ENCODE measurements at regions not wholly inside any gene's neighbourhood (a gene's known extent, or its start where the extent isn't known, plus 50 kb on each side); places are given as distances from the start of the nearest gene placed in this dataset.
"Not testable (repeated sequence)": the region's sequence is repeated elsewhere in the genome, so short reads cannot be mapped to it uniquely, and the experiment has no call there.

DNA sequence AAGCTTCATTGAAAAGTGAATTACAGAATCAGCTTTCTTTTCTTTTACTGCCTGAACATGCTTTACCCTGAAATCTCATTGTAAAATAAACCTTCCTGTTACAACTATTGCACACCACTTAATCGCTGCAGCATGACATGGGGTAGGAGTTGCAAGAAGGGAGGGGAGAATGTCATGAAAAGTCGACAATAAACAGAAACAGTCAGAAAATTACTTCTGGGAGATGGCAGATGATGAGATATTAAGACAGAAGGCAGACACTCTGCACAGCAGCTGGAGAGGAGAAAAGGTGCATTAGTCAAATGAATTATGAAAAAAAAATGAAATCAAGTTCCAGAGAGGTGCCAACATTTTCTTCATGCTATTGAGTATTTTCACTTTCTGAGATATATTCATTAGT, 287.7 kb downstream of the PCDH7 start:
- intact Hi-C loops (cut with micrococcal nuclease), result no loop called here
- H3K36me3 Mint-ChIP-seq (ENCODE audit: low read depth), result no peaks in the 10 kb centered on the region
- H3K4me1 Mint-ChIP-seq (ENCODE audit: low read depth), result no peaks in the 10 kb centered on the region
- H3K4me3 Mint-ChIP-seq, result no peak overlapping the region
- H3K27ac Mint-ChIP-seq, result no peak overlapping the region
- H3K9me3 Mint-ChIP-seq, result no peaks in the 10 kb centered on the region
- no peaks in the 10 kb centered on the region for H3K27me3 Mint-ChIP-seq

- no peaks in the 10 kb centered on the region for H3K4me1 Mint-ChIP-seq (ENCODE audit: low read depth)
- H3K27ac Mint-ChIP-seq, result no peak overlapping the region
- intact Hi-C loops (cut with micrococcal nuclease), result no loop called here
- no peaks in the 10 kb centered on the region for H3K27me3 Mint-ChIP-seq
- H3K4me3 Mint-ChIP-seq, result no peak overlapping the region
- no peaks in the 10 kb centered on the region for H3K9me3 Mint-ChIP-seq
- H3K36me3 Mint-ChIP-seq (ENCODE audit: low read depth), result no peaks in the 10 kb centered on the region
These were observed 289.8 kb downstream of the PCDH7 start for GRCh38 chr4:31009926-31010325.

GRCh38 chr4:31015123-31015522, 295.0 kb downstream of the PCDH7 start:
- H3K36me3 Mint-ChIP-seq (ENCODE audit: low read depth), result no peaks in the 10 kb centered on the region
- H3K9me3 Mint-ChIP-seq, result no peaks in the 10 kb centered on the region
- no peak overlapping the region for H3K4me3 Mint-ChIP-seq
- H3K27me3 Mint-ChIP-seq, result no peaks in the 10 kb centered on the region
- intact Hi-C loops (cut with micrococcal nuclease), result no loop called here
- H3K4me1 Mint-ChIP-seq (ENCODE audit: low read depth), result no peaks in the 10 kb centered on the region
- no peak overlapping the region for H3K27ac Mint-ChIP-seq

DNA sequence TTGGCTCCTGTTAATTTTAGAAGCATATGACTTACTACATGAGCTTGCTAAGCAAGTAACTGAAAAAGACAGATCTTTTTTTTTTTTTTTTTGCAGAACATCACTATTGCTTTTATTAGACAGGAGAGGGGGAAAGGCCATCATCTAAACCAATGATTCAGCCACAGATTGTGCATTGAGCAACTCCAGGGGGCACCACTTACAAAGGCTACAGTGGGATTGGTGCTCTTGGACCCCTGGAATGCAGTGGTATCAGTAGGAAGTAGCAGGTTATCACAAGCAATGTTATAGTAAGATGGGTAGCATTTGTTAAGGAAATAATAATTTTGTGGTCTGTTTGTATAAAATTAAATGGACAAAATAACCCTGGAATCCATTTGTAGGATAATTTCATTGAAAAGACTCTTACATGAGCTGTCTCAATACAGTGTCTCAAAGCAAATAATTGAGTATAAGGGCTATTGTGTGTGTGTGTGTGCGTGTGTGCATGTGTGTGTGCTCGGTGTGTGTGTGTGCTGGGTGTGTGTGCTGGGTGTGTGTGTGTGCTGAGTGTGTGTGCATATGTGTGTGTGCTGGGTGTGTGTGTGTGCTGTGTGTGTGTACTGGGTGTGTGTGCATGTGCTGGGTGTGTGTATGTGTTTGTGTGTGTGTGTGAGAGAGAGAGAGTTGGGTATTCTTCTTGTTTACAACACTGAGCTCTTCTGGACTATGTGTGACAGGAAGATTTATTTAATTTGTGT, 296.3 kb downstream of the PCDH7 start:
- Mint-ChIP-seq H3K9me3 (no peaks in the 10 kb centered on the region), H3K4me3 (no peak overlapping the region), H3K27me3 (no peaks in the 10 kb centered on the region), H3K4me1 (ENCODE audit: low read depth) (no peaks in the 10 kb centered on the region), H3K36me3 (ENCODE audit: low read depth) (no peaks in the 10 kb centered on the region), H3K27ac (no peak overlapping the region)
- intact Hi-C loops (cut with micrococcal nuclease), result no loop called here

DNA sequence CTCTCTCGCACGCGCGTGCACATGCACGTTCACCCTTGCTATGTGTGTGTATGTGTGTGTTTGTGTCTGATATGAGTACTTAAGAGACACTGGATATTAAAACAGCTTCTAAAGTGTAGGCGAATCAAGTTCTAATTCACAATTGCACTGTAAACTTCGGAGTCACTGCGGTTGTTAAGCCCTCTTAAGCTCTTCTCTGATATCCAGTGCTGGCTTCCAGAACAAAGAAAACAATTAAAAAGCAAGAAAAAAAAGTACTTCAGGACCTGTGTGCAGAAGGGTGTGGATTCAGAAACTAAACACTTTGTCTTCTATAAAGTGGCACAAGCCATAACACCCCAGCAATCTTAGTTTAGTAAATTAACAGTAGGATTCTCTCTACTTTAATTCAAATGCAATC, 300.2 kb downstream of the PCDH7 start:
- intact Hi-C loops (cut with micrococcal nuclease), result no loop called here
- Mint-ChIP-seq H3K9me3 (no peaks in the 10 kb centered on the region), H3K36me3 (ENCODE audit: low read depth) (no peaks in the 10 kb centered on the region), H3K27me3 (no peaks in the 10 kb centered on the region), H3K4me1 (ENCODE audit: low read depth) (no peaks in the 10 kb centered on the region), H3K4me3 (no peak overlapping the region), H3K27ac (no peak overlapping the region)

DNA sequence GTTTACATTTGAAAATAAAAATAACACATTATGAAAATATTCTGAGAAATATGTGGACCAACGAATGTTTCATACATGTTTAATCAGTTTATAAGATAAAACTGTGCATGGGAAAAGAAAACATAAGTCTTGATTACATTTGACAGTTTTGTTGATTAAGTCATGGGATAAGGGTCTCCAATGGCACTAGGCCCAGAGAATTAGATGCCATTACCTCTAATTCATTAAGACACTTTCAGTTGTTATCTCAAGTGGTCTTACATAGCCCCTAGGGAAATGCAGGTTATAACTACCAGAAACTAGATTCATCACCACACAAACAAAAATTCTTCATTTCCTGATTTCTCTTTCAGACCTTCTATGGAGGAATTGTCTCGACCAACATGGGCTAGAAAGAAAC, 300.8 kb downstream of the PCDH7 start:
- no peaks in the 10 kb centered on the region for H3K4me1 Mint-ChIP-seq (ENCODE audit: low read depth)
- no peaks in the 10 kb centered on the region for H3K36me3 Mint-ChIP-seq (ENCODE audit: low read depth)
- intact Hi-C loops (cut with micrococcal nuclease), result no loop called here
- H3K27ac Mint-ChIP-seq, result no peak overlapping the region
- no peaks in the 10 kb centered on the region for H3K9me3 Mint-ChIP-seq
- no peaks in the 10 kb centered on the region for H3K27me3 Mint-ChIP-seq
- no peak overlapping the region for H3K4me3 Mint-ChIP-seq

DNA sequence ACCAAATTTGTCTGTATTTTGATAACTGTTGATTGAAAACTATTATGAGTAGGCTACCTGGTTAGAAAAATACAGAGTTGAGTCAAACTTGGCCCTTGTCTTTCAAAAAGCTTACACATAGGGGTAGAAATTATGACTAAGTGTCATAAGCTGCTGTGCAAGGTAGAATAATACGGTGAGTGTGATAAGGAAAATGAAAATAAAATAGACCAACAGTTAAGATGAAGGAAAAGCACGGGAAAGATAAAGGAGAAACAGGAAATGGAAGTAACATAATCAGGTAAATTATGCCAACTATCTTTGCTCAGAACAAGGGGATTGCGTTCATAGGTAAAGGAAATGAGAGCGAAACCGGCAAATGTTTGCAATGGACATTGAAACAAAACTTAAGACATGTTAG, 302.5 kb downstream of the PCDH7 start:
- intact Hi-C loops (cut with micrococcal nuclease), result no loop called here
- H3K9me3 Mint-ChIP-seq, result no peaks in the 10 kb centered on the region
- H3K27me3 Mint-ChIP-seq, result no peaks in the 10 kb centered on the region
- no peaks in the 10 kb centered on the region for H3K36me3 Mint-ChIP-seq (ENCODE audit: low read depth)
- H3K27ac Mint-ChIP-seq, result no peak overlapping the region
- no peaks in the 10 kb centered on the region for H3K4me1 Mint-ChIP-seq (ENCODE audit: low read depth)
- no peak overlapping the region for H3K4me3 Mint-ChIP-seq

GRCh38 chr4:31023109-31023508, 302.9 kb downstream of the PCDH7 start:
- Mint-ChIP-seq H3K4me3 (no peak overlapping the region), H3K4me1 (ENCODE audit: low read depth) (no peaks in the 10 kb centered on the region), H3K36me3 (ENCODE audit: low read depth) (no peaks in the 10 kb centered on the region), H3K27ac (no peak overlapping the region), H3K9me3 (no peaks in the 10 kb centered on the region), H3K27me3 (no peaks in the 10 kb centered on the region)
- intact Hi-C loops (cut with micrococcal nuclease), result no loop called here

GRCh38 chr4:31023742-31024141, 303.6 kb downstream of the PCDH7 start:
- no peaks in the 10 kb centered on the region for H3K27me3 Mint-ChIP-seq
- H3K27ac Mint-ChIP-seq, result no peak overlapping the region
- H3K4me1 Mint-ChIP-seq (ENCODE audit: low read depth), result no peaks in the 10 kb centered on the region
- no peaks in the 10 kb centered on the region for H3K9me3 Mint-ChIP-seq
- intact Hi-C loops (cut with micrococcal nuclease), result no loop called here
- no peaks in the 10 kb centered on the region for H3K36me3 Mint-ChIP-seq (ENCODE audit: low read depth)
- no peak overlapping the region for H3K4me3 Mint-ChIP-seq

DNA sequence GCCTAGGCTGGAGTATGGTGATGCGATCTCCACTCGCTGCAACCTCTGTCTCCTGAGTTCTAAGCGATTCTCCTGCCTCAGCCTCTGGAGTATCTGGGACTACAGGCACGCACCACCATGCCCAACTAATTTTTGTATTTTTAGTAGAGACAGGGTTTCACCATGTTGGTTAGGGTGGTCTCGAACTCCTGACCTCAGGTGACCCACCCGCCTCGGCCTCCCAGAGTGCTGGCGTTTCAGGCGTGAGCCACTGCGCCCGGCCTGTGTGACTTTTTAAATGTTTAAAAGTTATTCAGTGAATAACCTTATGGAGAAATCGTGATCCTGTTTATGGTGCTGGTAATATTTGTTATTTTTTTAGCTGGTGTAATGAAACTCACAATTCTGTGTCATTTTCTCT, 304.6 kb downstream of the PCDH7 start:
- H3K27me3 Mint-ChIP-seq; H3K36me3 Mint-ChIP-seq (ENCODE audit: low read depth); H3K27ac Mint-ChIP-seq; intact Hi-C loops (cut with micrococcal nuclease); H3K9me3 Mint-ChIP-seq; H3K4me1 Mint-ChIP-seq (ENCODE audit: low read depth); H3K4me3 Mint-ChIP-seq: not testable (repeated sequence)

GRCh38 chr4:31026256-31026655, 306.1 kb downstream of the PCDH7 start:
- Mint-ChIP-seq H3K4me1 (ENCODE audit: low read depth) (no peaks in the 10 kb centered on the region), H3K4me3 (no peak overlapping the region), H3K27ac (no peak overlapping the region), H3K36me3 (ENCODE audit: low read depth) (no peaks in the 10 kb centered on the region), H3K27me3 (no peaks in the 10 kb centered on the region), H3K9me3 (no peaks in the 10 kb centered on the region)
- intact Hi-C loops (cut with micrococcal nuclease), result no loop called here

DNA sequence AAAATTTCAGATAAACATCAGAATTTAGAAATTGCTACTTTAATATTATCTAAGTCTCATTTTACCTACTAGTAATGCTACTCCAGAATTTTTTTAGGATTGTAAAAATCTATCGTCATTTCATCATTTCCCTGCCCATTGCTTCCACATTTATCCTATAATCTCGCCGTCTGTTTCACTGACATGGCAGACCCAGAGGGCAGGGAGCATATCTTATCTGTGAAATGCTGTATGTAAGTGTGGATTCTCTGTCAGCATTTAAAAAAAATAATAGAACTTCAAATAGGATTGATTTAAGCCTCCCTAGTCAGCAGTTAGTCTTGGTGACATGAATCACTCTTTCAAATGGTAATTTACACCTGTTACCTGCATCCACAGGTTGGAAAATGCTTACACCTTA, 314.4 kb downstream of the PCDH7 start:
- Mint-ChIP-seq H3K36me3 (ENCODE audit: low read depth) (no peaks in the 10 kb centered on the region), H3K27me3 (no peaks in the 10 kb centered on the region), H3K4me1 (ENCODE audit: low read depth) (no peaks in the 10 kb centered on the region), H3K9me3 (no peaks in the 10 kb centered on the region), H3K27ac (no peak overlapping the region), H3K4me3 (no peak overlapping the region)
- intact Hi-C loops (cut with micrococcal nuclease), result no loop called here

DNA sequence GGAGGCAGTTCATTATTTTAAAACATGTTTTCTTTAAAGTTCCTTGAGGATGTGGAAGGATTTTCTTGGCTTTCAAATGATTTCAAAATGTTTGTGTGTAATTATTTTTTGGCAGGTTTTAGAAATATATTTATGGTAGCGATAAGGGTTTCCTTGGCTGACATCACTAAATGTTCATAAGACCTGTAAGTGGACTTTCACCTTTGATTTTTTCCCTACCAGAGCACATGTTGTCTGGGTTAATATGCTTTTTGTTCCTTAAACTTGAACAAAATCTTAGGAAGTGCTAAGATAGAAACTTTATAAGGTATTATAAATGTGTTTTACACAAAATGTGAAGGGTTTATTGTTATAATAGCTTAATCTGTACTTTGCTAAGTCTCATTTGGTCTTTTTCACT, 315.6 kb downstream of the PCDH7 start:
- Mint-ChIP-seq H3K9me3 (no peaks in the 10 kb centered on the region), H3K27ac (no peak overlapping the region), H3K4me3 (no peak overlapping the region), H3K36me3 (ENCODE audit: low read depth) (no peaks in the 10 kb centered on the region), H3K27me3 (no peaks in the 10 kb centered on the region), H3K4me1 (ENCODE audit: low read depth) (no peaks in the 10 kb centered on the region)
- intact Hi-C loops (cut with micrococcal nuclease), result no loop called here

GRCh38 chr4:31037703-31038102, 317.5 kb downstream of the PCDH7 start:
- Mint-ChIP-seq H3K9me3 (no peaks in the 10 kb centered on the region), H3K27me3 (no peaks in the 10 kb centered on the region), H3K4me1 (ENCODE audit: low read depth) (no peaks in the 10 kb centered on the region), H3K36me3 (ENCODE audit: low read depth) (no peaks in the 10 kb centered on the region), H3K4me3 (no peak overlapping the region), H3K27ac (no peak overlapping the region)
- intact Hi-C loops (cut with micrococcal nuclease), result no loop called here

DNA sequence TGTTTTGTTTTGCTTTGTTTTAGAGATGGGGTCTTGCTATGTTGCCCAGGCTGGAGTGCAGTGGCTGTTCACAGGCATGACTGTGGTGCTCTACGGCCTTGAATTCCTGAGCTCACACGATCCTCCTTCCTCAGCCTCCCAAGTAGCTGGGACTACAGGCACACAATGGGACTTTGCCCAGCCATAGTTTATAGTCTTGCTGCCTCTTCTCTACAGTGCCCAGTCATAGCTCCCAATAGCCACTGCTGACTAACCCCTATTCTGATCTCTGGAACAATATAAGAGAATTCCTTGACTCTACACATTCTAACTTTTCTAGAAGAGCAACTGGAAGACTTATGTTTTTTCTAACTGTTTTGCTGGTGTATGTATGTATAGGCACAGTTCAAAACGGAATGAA, 319.2 kb downstream of the PCDH7 start:
- no peak overlapping the region for H3K4me3 Mint-ChIP-seq
- H3K27ac Mint-ChIP-seq, result no peak overlapping the region
- H3K27me3 Mint-ChIP-seq, result no peaks in the 10 kb centered on the region
- H3K9me3 Mint-ChIP-seq, result no peaks in the 10 kb centered on the region
- no peaks in the 10 kb centered on the region for H3K4me1 Mint-ChIP-seq (ENCODE audit: low read depth)
- intact Hi-C loops (cut with micrococcal nuclease), result no loop called here
- no peaks in the 10 kb centered on the region for H3K36me3 Mint-ChIP-seq (ENCODE audit: low read depth)
